ENCODE measurements at regions not wholly inside any gene's neighbourhood (a gene's known extent, or its start where the extent isn't known, plus 50 kb on each side); places are given as distances from the start of the nearest gene placed in this dataset.

GRCh38 chr14:82223276-82223675 is 689.6 kb upstream of the SEL1L start:
- Histone ChIP-seq H3K9me3 (ENCODE audit: low read length) (no peaks in the 10 kb centered on the region), H3K9me2 (ENCODE audit: insufficient read depth, low read length) (no peaks in the 10 kb centered on the region), H3K4me3 (ENCODE audit: low read length) (no peak overlapping the region), H3K79me2 (replicated peaks; ENCODE audit: insufficient read depth, low read length) (no peaks in the 10 kb centered on the region), H3K9ac (ENCODE audit: low read length) (no peak overlapping the region), H2AFZ (ENCODE audit: low read depth, low read length) (no peak overlapping the region), H3K27ac (ENCODE audit: low read length) (no peak overlapping the region), H4K20me1 (ENCODE audit: insufficient read depth) (no peaks in the 10 kb centered on the region), H3K36me3 (ENCODE audit: insufficient read depth, low read length) (no peaks in the 10 kb centered on the region), H3F3A (ENCODE audit: insufficient read depth, low read length, poor library complexity, severe bottlenecking) (no peaks in the 10 kb centered on the region), H3K4me2 (ENCODE audit: low read length) (no peak overlapping the region), H3K27me3 (ENCODE audit: insufficient read depth, low read depth, low read length) (no peaks in the 10 kb centered on the region)
- no peak for TF ChIP-seq RAD21 (conservative IDR thresholded peaks at IDR 0.05)
- no peak for TF ChIP-seq EP300 (conservative IDR thresholded peaks at IDR 0.05; ENCODE audit: poor library complexity, severe bottlenecking)

DNA sequence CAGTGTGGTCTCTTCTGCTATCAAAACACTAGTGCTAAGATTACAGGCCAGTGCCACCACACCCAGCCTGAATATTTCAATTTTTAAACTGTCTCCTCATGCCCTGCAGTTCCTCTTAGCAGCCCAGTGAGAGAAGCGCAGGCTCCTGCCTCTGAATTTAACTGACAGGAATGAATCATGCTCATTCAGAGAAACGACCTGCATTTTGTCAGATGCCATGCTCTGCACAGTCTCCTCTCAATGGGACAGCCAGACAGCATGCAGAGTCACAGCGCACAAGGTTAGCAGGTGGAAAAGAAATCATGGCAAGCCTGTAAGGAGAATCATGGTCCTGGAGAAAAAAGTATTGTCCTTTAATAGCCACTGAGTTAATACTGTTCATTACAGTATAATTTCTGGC is 691.0 kb upstream of the SEL1L start:
- H3K4me2 ChIP-seq (ENCODE audit: low read length), result no peak overlapping the region
- H3K27ac ChIP-seq (ENCODE audit: low read length), result no peak overlapping the region
- no peaks in the 10 kb centered on the region for H3K9me3 ChIP-seq (ENCODE audit: low read length)
- no peaks in the 10 kb centered on the region for H3K9me2 ChIP-seq (ENCODE audit: insufficient read depth, low read length)
- no peak overlapping the region for H3K4me3 ChIP-seq (ENCODE audit: low read length)
- no peaks in the 10 kb centered on the region for H3K36me3 ChIP-seq (ENCODE audit: insufficient read depth, low read length)
- no peaks in the 10 kb centered on the region for H3K79me2 ChIP-seq (replicated peaks; ENCODE audit: insufficient read depth, low read length)
- TF ChIP-seq CTCF (IDR thresholded peaks at IDR 0.05; ENCODE audit: poor library complexity, severe bottlenecking) (no peak), TAF1 (IDR thresholded peaks at IDR 0.05; ENCODE audit: low read depth) (no peak), SMC3 (conservative IDR thresholded peaks at IDR 0.05; ENCODE audit: poor library complexity) (no peak), MXI1 (conservative IDR thresholded peaks at IDR 0.05; ENCODE audit: poor library complexity, severe bottlenecking) (no peak), EZH2 (IDR thresholded peaks at IDR 0.05; ENCODE audit: borderline replicate concordance, insufficient read depth, low read length, poor library complexity, severe bottlenecking) (no peak), RAD21 (conservative IDR thresholded peaks at IDR 0.05) (no peak), EP300 (conservative IDR thresholded peaks at IDR 0.05; ENCODE audit: poor library complexity, severe bottlenecking) (no peak), POLR2AphosphoS5 (IDR thresholded peaks at IDR 0.05) (no peak)
- TF ChIP-seq, protein P1, sequence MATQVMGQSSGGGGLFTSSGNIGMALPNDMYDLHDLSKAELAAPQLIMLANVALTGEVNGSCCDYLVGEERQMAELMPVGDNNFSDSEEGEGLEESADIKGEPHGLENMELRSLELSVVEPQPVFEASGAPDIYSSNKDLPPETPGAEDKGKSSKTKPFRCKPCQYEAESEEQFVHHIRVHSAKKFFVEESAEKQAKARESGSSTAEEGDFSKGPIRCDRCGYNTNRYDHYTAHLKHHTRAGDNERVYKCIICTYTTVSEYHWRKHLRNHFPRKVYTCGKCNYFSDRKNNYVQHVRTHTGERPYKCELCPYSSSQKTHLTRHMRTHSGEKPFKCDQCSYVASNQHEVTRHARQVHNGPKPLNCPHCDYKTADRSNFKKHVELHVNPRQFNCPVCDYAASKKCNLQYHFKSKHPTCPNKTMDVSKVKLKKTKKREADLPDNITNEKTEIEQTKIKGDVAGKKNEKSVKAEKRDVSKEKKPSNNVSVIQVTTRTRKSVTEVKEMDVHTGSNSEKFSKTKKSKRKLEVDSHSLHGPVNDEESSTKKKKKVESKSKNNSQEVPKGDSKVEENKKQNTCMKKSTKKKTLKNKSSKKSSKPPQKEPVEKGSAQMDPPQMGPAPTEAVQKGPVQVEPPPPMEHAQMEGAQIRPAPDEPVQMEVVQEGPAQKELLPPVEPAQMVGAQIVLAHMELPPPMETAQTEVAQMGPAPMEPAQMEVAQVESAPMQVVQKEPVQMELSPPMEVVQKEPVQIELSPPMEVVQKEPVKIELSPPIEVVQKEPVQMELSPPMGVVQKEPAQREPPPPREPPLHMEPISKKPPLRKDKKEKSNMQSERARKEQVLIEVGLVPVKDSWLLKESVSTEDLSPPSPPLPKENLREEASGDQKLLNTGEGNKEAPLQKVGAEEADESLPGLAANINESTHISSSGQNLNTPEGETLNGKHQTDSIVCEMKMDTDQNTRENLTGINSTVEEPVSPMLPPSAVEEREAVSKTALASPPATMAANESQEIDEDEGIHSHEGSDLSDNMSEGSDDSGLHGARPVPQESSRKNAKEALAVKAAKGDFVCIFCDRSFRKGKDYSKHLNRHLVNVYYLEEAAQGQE (IDR thresholded peaks at IDR 0.05; ENCODE audit: borderline replicate concordance), result no peak
- H3K27me3 ChIP-seq (ENCODE audit: insufficient read depth, low read depth, low read length), result no peaks in the 10 kb centered on the region
- H3F3A ChIP-seq (ENCODE audit: insufficient read depth, low read length, poor library complexity, severe bottlenecking), result no peaks in the 10 kb centered on the region
- no peaks in the 10 kb centered on the region for H4K20me1 ChIP-seq (ENCODE audit: insufficient read depth)
- no peak overlapping the region for H3K9ac ChIP-seq (ENCODE audit: low read length)
- no peak overlapping the region for H2AFZ ChIP-seq (ENCODE audit: low read depth, low read length)

DNA sequence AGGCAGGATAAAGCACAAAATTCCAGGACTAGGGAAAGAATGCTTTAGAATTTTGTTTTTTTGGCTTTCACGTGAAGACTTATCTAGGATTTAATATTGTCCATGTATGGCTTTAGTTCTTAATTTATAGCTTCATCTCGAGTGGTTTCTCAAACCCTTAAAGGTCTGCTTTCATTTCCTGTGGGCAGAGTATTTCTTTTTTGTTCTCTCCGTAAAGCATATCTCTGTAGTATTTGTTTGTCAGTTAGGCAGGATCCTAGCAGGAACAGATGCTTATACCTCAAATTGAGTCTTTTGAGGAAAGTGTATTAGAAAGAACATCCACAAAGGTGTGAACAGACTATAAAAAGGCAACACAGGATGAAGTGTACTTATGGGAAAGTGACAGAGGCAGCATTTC is 697.1 kb upstream of the SEL1L start:
- no peaks in the 10 kb centered on the region for H3K79me2 ChIP-seq (replicated peaks; ENCODE audit: insufficient read depth, low read length)
- no peak overlapping the region for H3K27ac ChIP-seq (ENCODE audit: low read length)
- H2AFZ ChIP-seq (ENCODE audit: low read depth, low read length), result no peak overlapping the region
- no peak overlapping the region for H3K9ac ChIP-seq (ENCODE audit: low read length)
- H3K9me3 ChIP-seq (ENCODE audit: low read length), result no peaks in the 10 kb centered on the region
- H3K27me3 ChIP-seq (ENCODE audit: insufficient read depth, low read depth, low read length), result no peaks in the 10 kb centered on the region
- TF ChIP-seq, protein P1 (IDR thresholded peaks at IDR 0.05; ENCODE audit: borderline replicate concordance), result no peak
- no peak for TF ChIP-seq MXI1 (conservative IDR thresholded peaks at IDR 0.05; ENCODE audit: poor library complexity, severe bottlenecking)
- TF ChIP-seq EP300 (conservative IDR thresholded peaks at IDR 0.05; ENCODE audit: poor library complexity, severe bottlenecking), result no peak
- TF ChIP-seq POLR2AphosphoS5 (IDR thresholded peaks at IDR 0.05), result no peak
- TF ChIP-seq CTCF (IDR thresholded peaks at IDR 0.05; ENCODE audit: poor library complexity, severe bottlenecking), result no peak
- no peak for TF ChIP-seq RAD21 (conservative IDR thresholded peaks at IDR 0.05)
- TF ChIP-seq TAF1 (IDR thresholded peaks at IDR 0.05; ENCODE audit: low read depth), result no peak
- no peak for TF ChIP-seq SMC3 (conservative IDR thresholded peaks at IDR 0.05; ENCODE audit: poor library complexity)
- no peak for TF ChIP-seq EZH2 (IDR thresholded peaks at IDR 0.05; ENCODE audit: borderline replicate concordance, insufficient read depth, low read length, poor library complexity, severe bottlenecking)
- H3K36me3 ChIP-seq (ENCODE audit: insufficient read depth, low read length), result no peaks in the 10 kb centered on the region
- H3K4me2 ChIP-seq (ENCODE audit: low read length), result no peak overlapping the region
- no peaks in the 10 kb centered on the region for H4K20me1 ChIP-seq (ENCODE audit: insufficient read depth)
- no peak overlapping the region for H3K4me3 ChIP-seq (ENCODE audit: low read length)
- H3F3A ChIP-seq (ENCODE audit: insufficient read depth, low read length, poor library complexity, severe bottlenecking), result no peaks in the 10 kb centered on the region
- H3K9me2 ChIP-seq (ENCODE audit: insufficient read depth, low read length), result no peaks in the 10 kb centered on the region
